Stimulated activated naive CD8-positive, alpha-beta T cell treated with anti-CD3 and anti-CD28 coated beads, Interleukin-15, amount 100 ng/mL, for 72 hours (primary cell): ENCODE measurements at regions not wholly inside any gene's neighbourhood (a gene's known extent, or its start where the extent isn't known, plus 50 kb on each side); places are given as distances from the start of the nearest gene placed in this dataset.
"Not testable (repeated sequence)": the region's sequence is repeated elsewhere in the genome, so short reads cannot be mapped to it uniquely, and the experiment has no call there.

Experiments used
- ATAC-seq: fragments of 150-1000 bp; cut with Tn5 transposase; 2 replicates; pipeline ENCODE4 v1.10.0; 2021; ENCODE audit warnings: mild to moderate bottlenecking, moderate library complexity
- DNase-seq, 2 donors: peaks; one replicate each; pipeline ENCODE4 v3.0.0; 2021 to 2022
- H3K27ac Mint-ChIP-seq, 2 donors: one replicate each; pipeline ENCODE4 v1.8.0; 2022; ENCODE audit warnings: mild to moderate bottlenecking in 2 of 2, mixed read lengths in 2 of 2, moderate library complexity in 2 of 2
- H3K27me3 Mint-ChIP-seq: one replicate; pipeline ENCODE4 v1.8.0; 2022; ENCODE audit warnings: mixed read lengths
- H3K4me1 Mint-ChIP-seq: one replicate; pipeline ENCODE4 v1.8.0; 2022; ENCODE audit warnings: mild to moderate bottlenecking, mixed read lengths
- H3K4me3 Mint-ChIP-seq, 2 donors: one replicate each; pipeline ENCODE4 v1.8.0; 2022; ENCODE audit warnings: mild to moderate bottlenecking in 2 of 2, mixed read lengths in 2 of 2, moderate library complexity in 1 of 2
- H3K9me3 Mint-ChIP-seq, 2 donors: one replicate each; pipeline ENCODE4 v1.8.0; 2022; ENCODE audit warnings: mixed read lengths in 2 of 2

- Mint-ChIP-seq H3K4me1 (no peaks in the 10 kb centered on the region), H3K4me3 (no peak overlapping the region), H3K9me3 (no peaks in the 10 kb centered on the region), H3K27me3 (no peaks in the 10 kb centered on the region), H3K27ac (no peak overlapping the region)
- DNase-seq (no peak), ATAC-seq (no peak)
These were observed 991.6 kb downstream of the SLC6A15 start for GRCh38 chr12:83920821-83921547.

- Mint-ChIP-seq H3K27ac (no peak overlapping the region), H3K27me3 (no peaks in the 10 kb centered on the region), H3K4me1 (no peaks in the 10 kb centered on the region), H3K4me3 (no peak overlapping the region), H3K9me3 (no peaks in the 10 kb centered on the region)
- DNase-seq (no peak), ATAC-seq (no peak)
These were observed 993.5 kb downstream of the SLC6A15 start for GRCh38 chr12:83919081-83919480.

DNA sequence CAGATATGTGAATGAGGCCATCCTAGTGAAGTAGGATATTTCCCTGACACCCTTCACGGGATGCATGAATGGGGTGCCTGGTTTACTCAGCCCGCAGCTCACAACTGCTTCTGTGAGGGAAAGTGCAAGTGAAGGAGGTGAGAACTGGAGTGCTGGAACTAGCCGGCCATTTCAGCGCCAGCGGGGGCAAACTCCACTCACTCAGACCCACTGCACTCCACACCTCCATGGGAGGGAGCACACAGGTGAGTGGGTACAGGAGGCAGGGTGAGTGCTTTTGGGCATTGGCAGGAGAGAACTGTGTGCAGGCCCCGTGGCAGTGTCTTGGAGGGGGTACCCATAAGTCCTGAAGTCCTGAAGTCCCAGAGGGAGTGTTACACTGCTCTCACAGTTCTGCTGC is 1008.4 kb downstream of the SLC6A15 start:
- Mint-ChIP-seq H3K27ac (no peak overlapping the region), H3K9me3 (peaks cover 18 to 26% of the 10 kb centered on the region in 2 donors), H3K4me3 (no peak overlapping the region), H3K27me3 (no peaks in the 10 kb centered on the region), H3K4me1 (no peaks in the 10 kb centered on the region)
- ATAC-seq (no peak), DNase-seq (no peak)

- H3K27me3 Mint-ChIP-seq = no peaks in the 10 kb centered on the region
- peaks cover 11 to 31% of the 10 kb centered on the region in 2 donors for H3K9me3 Mint-ChIP-seq
- no peak for DNase-seq
- no peak for ATAC-seq
- H3K27ac Mint-ChIP-seq = no peak overlapping the region
- no peaks in the 10 kb centered on the region for H3K4me1 Mint-ChIP-seq
- H3K4me3 Mint-ChIP-seq = no peak overlapping the region
These were observed 1016.2 kb downstream of the SLC6A15 start for GRCh38 chr12:83896416-83896815.

GRCh38 chr12:83893101-83893500 is 1019.5 kb downstream of the SLC6A15 start:
- peaks cover 0 to 7% of the 10 kb centered on the region in 2 donors for H3K9me3 Mint-ChIP-seq
- H3K4me1 Mint-ChIP-seq = no peaks in the 10 kb centered on the region
- H3K27ac Mint-ChIP-seq = no peak overlapping the region
- no peak overlapping the region for H3K4me3 Mint-ChIP-seq
- ATAC-seq = no peak
- no peak for DNase-seq
- no peaks in the 10 kb centered on the region for H3K27me3 Mint-ChIP-seq

GRCh38 chr12:83889745-83890144 is 1022.9 kb downstream of the SLC6A15 start:
- H3K27ac Mint-ChIP-seq = peak overlapping the region in 1 of 2 donors; percentile 2
- no peaks in the 10 kb centered on the region for H3K27me3 Mint-ChIP-seq
- no peak overlapping the region for H3K4me3 Mint-ChIP-seq
- no peak for ATAC-seq
- H3K4me1 Mint-ChIP-seq = no peaks in the 10 kb centered on the region
- no peak for DNase-seq
- H3K9me3 Mint-ChIP-seq = peaks cover 5 to 7% of the 10 kb centered on the region in 2 donors

GRCh38 chr12:83886479-83886878 is 1026.1 kb downstream of the SLC6A15 start:
- no peak for DNase-seq

DNA sequence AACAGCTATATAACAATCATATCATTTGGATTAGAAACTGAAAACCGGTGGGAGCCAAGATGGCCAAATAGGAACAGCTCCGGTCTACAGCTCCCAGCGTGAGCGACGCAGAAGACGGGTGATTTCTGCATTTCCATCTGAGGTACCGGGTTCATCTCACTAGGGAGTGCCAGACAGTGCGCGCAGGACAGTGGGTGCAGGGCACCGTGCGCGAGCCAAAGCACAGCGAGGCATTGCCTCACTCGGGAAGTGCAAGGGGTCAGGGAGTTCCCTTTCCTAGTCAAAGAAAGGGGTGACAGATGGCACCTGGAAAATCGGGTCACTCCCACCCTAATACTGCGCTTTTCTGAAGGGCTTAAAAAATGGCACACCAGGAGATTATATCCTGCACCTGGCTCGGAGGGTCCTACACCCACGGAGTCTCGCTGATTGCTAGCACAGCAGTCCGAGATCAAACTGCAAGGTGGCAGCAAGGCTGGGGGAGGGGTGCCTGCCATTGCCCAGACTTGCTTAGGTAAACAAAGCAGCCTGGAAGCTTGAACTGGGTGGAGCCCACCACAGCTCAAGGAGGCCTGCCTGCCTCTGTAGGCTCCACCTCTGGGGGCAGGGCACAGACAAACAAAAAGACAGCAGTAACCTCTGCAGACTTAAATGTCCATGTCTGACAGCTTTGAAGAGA is 1041.5 kb downstream of the SLC6A15 start:
- H3K4me3 Mint-ChIP-seq, ATAC-seq, H3K4me1 Mint-ChIP-seq, H3K27me3 Mint-ChIP-seq, H3K27ac Mint-ChIP-seq, DNase-seq, H3K9me3 Mint-ChIP-seq: not testable (repeated sequence)

More at GRCh38 chr12:83886479-83886878, 1026.1 kb downstream of the SLC6A15 start:
- no peaks in the 10 kb centered on the region for H3K4me1 Mint-ChIP-seq
- no peaks in the 10 kb centered on the region for H3K27me3 Mint-ChIP-seq
- peaks cover 3 to 5% of the 10 kb centered on the region in 2 donors for H3K9me3 Mint-ChIP-seq
- no peak for ATAC-seq
- H3K27ac Mint-ChIP-seq = no peak overlapping the region
- H3K4me3 Mint-ChIP-seq = no peak overlapping the region

- Mint-ChIP-seq H3K27me3 (no peaks in the 10 kb centered on the region), H3K27ac (no peak overlapping the region), H3K9me3 (no peaks in the 10 kb centered on the region), H3K4me1 (no peaks in the 10 kb centered on the region), H3K4me3 (no peak overlapping the region)
- DNase-seq = no peak
- ATAC-seq = no peak
These were observed 1046.1 kb downstream of the SLC6A15 start for GRCh38 chr12:83866477-83866876.

GRCh38 chr12:83865431-83865830 is 1047.2 kb downstream of the SLC6A15 start:
- Mint-ChIP-seq H3K27ac (no peak overlapping the region), H3K4me1 (no peaks in the 10 kb centered on the region), H3K27me3 (no peaks in the 10 kb centered on the region), H3K4me3 (no peak overlapping the region), H3K9me3 (no peaks in the 10 kb centered on the region)
- ATAC-seq (no peak), DNase-seq (no peak)

DNA sequence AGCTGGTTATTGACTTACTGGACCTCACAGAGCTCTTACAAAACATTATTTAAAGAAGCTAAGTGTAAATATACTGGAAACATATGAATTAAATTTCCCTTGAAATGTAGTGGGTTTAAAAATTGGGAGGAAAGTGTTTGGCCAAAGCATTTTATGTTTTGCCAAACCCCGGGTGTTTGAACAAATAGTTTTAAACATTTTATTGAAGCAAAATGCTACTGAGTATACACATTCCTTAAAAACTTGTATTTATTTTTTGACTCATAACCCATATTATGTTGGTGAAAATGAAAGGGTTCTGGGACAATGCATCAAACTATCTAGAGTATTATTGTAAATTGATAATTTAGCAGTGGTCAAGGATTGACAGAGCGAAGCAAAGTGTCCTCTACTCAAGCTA is 1048.5 kb downstream of the SLC6A15 start:
- H3K27me3 Mint-ChIP-seq = no peaks in the 10 kb centered on the region

GRCh38 chr12:83859021-83859420 is 1053.6 kb downstream of the SLC6A15 start:
- Mint-ChIP-seq H3K27me3 (no peaks in the 10 kb centered on the region), H3K4me1 (no peaks in the 10 kb centered on the region), H3K27ac (no peak overlapping the region), H3K9me3 (peaks cover 20 to 41% of the 10 kb centered on the region in 2 donors), H3K4me3 (no peak overlapping the region)
- no peak for ATAC-seq
- DNase-seq = no peak

More for the DNA sequence above, 1048.5 kb downstream of the SLC6A15 start:
- Mint-ChIP-seq H3K4me3 (no peak overlapping the region), H3K4me1 (no peaks in the 10 kb centered on the region), H3K27ac (no peak overlapping the region), H3K9me3 (peaks cover 1 to 3% of the 10 kb centered on the region in 2 donors)
- DNase-seq (no peak), ATAC-seq (no peak)

- no peak for DNase-seq
- Mint-ChIP-seq H3K9me3 (peaks cover 20 to 46% of the 10 kb centered on the region in 2 donors), H3K4me3 (no peak overlapping the region)
These were observed 1055.8 kb downstream of the SLC6A15 start for GRCh38 chr12:83856803-83857202.

GRCh38 chr12:83850531-83850930 is 1062.1 kb downstream of the SLC6A15 start:
- no peaks in the 10 kb centered on the region for H3K27me3 Mint-ChIP-seq
- ATAC-seq (no peak), DNase-seq (no peak)

More at GRCh38 chr12:83856803-83857202, 1055.8 kb downstream of the SLC6A15 start:
- no peak for ATAC-seq
- Mint-ChIP-seq H3K27me3 (no peaks in the 10 kb centered on the region), H3K27ac (no peak overlapping the region), H3K4me1 (no peaks in the 10 kb centered on the region)

DNA sequence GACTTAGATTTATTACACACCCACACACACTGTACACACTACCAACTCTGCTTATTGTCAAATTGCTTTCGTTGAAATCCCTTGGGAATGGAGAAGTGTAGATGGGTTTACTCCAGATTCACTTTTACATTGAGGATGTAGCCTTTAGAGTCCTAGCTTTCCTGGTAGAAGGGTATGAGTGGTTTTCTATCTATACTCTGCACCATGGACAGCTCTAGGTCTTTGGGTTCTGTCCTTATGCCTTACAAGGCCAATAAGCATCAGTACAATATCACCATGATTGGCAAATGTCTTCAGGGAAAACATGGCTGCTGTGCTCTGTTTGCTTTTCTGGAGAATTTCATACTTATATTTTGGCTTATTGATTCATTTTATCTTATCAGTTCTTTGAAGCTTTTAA is 1063.9 kb downstream of the SLC6A15 start:
- Mint-ChIP-seq H3K4me1 (no peaks in the 10 kb centered on the region), H3K27me3 (no peaks in the 10 kb centered on the region), H3K27ac (no peak overlapping the region), H3K4me3 (no peak overlapping the region), H3K9me3 (peaks cover 0 to 5% of the 10 kb centered on the region in 2 donors)
- DNase-seq = no peak
- no peak for ATAC-seq

More at GRCh38 chr12:83850531-83850930, 1062.1 kb downstream of the SLC6A15 start:
- H3K27ac Mint-ChIP-seq = no peak overlapping the region
- no peak overlapping the region for H3K4me3 Mint-ChIP-seq
- peaks cover 5 to 16% of the 10 kb centered on the region in 2 donors for H3K9me3 Mint-ChIP-seq
- no peaks in the 10 kb centered on the region for H3K4me1 Mint-ChIP-seq

DNA sequence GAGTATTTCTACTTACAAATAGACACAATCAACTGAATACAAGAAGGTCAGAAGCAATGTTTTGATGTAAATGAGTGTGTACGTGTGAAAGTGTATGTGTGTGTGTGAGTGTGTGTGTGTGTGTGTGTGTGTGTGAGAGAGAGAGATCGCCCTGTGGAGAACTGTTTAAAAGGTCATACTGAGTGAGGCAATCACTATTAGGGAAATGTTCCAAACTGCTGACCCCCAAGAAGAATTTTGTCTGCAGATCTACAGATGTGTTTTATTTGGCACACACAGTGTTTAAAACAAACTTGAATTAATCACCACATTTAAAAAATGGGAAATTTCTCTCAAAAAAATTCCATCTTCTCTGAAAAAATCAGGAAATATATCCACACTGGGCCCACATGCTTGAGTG is 1069.1 kb downstream of the SLC6A15 start:
- H3K27me3 Mint-ChIP-seq = no peaks in the 10 kb centered on the region

More for the DNA sequence above, 1069.1 kb downstream of the SLC6A15 start:
- H3K27ac Mint-ChIP-seq = no peak overlapping the region
- H3K4me1 Mint-ChIP-seq = no peaks in the 10 kb centered on the region
- DNase-seq (no peak), ATAC-seq (no peak)
- no peaks in the 10 kb centered on the region for H3K9me3 Mint-ChIP-seq
- no peak overlapping the region for H3K4me3 Mint-ChIP-seq
